ENCODE measurements at regions not wholly inside any gene's neighbourhood (a gene's known extent, or its start where the extent isn't known, plus 50 kb on each side); places are given as distances from the start of the nearest gene placed in this dataset.

DNA sequence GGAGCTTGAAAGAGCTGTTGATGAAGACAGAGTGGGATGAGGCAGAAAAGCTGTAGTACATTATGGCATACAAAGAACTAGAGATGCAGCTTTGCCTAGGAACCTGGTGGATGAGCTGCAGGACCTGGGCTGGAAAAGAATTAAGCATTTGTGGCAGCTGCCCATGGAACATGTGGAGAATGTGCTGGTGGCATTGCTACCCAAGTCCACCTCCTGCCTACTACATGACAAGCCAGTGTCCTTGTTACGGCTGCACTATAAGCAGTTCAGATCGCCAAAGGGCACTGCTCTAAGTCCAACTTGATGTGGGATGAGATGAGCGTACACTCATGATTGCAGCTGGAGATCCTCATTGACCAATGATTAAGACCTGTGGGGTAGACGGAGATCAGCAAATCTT lies 81.1 kb upstream of the ADPGK start:
- POLR2A ChIA-PET = no interaction called here
- H3K4me3 Mint-ChIP-seq (ENCODE audit: unreplicated experiment) = no peak overlapping the region
- BruUV-seq (replicated peaks) = no TSS peak
- H3K27me3 Mint-ChIP-seq (ENCODE audit: insufficient read depth, unreplicated experiment) = no peaks in the 10 kb centered on the region
- peaks cover 15% of the 10 kb centered on the region for H3K4me1 Mint-ChIP-seq (ENCODE audit: insufficient read depth, unreplicated experiment)
- H3K27ac Mint-ChIP-seq (ENCODE audit: low read depth, unreplicated experiment) = no peak overlapping the region
- H3K36me3 Mint-ChIP-seq (ENCODE audit: insufficient read depth, unreplicated experiment) = no peaks in the 10 kb centered on the region
- CTCF ChIA-PET = interaction anchor here (0.6 to 0.7 kb wide), 2 partner anchors 112 to 214 kb away, joined by 3 read pairs; no protein-coding TSS in a partner anchor
- peaks cover 7% of the 10 kb centered on the region for H3K9me3 Mint-ChIP-seq (ENCODE audit: unreplicated experiment)
- intact Hi-C loops (cut with micrococcal nuclease) = no loop called here
- TF ChIP-seq, protein P1, sequence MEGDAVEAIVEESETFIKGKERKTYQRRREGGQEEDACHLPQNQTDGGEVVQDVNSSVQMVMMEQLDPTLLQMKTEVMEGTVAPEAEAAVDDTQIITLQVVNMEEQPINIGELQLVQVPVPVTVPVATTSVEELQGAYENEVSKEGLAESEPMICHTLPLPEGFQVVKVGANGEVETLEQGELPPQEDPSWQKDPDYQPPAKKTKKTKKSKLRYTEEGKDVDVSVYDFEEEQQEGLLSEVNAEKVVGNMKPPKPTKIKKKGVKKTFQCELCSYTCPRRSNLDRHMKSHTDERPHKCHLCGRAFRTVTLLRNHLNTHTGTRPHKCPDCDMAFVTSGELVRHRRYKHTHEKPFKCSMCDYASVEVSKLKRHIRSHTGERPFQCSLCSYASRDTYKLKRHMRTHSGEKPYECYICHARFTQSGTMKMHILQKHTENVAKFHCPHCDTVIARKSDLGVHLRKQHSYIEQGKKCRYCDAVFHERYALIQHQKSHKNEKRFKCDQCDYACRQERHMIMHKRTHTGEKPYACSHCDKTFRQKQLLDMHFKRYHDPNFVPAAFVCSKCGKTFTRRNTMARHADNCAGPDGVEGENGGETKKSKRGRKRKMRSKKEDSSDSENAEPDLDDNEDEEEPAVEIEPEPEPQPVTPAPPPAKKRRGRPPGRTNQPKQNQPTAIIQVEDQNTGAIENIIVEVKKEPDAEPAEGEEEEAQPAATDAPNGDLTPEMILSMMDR (IDR thresholded peaks at IDR 0.05; ENCODE audit: unreplicated experiment) = no peak
- no peak for DNase-seq (ENCODE audit: unreplicated experiment)

DNA sequence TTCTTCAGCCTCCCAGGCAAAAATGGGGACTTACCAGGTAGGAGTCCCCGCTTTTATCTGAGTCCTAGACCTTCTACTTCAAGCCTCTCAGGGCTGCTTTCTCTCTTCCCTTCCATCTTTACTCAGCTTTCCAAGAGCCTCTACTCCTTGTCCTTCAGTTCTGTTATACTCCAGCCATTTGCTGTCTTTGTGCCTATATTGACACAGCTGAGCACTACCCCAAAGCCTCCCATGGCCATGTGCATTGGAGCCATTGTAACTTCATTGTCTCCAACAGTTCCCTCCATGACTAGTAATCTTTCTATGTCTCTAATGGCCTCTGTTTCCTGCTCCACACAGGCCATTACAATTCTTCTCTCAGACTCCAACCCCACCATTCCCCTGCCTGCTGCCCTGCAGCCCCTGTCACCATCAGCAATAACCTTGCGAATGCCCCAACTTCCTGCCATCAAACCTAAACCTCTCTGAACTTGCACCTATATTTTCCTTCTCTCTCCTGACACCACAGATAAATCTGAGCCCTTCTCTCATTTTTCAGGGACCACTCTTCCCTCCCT lies 77.9 kb upstream of the ADPGK start:
- H3K27ac Mint-ChIP-seq (ENCODE audit: low read depth, unreplicated experiment) = no peak overlapping the region
- no peaks in the 10 kb centered on the region for H3K36me3 Mint-ChIP-seq (ENCODE audit: insufficient read depth, unreplicated experiment)
- TF ChIP-seq, protein P1 (IDR thresholded peaks at IDR 0.05; ENCODE audit: unreplicated experiment) = no peak
- H3K4me3 Mint-ChIP-seq (ENCODE audit: unreplicated experiment) = no peak overlapping the region
- DNase-seq (ENCODE audit: unreplicated experiment) = no peak
- H3K9me3 Mint-ChIP-seq (ENCODE audit: unreplicated experiment) = peaks cover 7% of the 10 kb centered on the region
- intact Hi-C loops (cut with micrococcal nuclease) = no loop called here
- H3K4me1 Mint-ChIP-seq (ENCODE audit: insufficient read depth, unreplicated experiment) = peaks cover 12% of the 10 kb centered on the region
- ChIA-PET POLR2A (no interaction called here), CTCF (no interaction called here)
- BruUV-seq (replicated peaks) = no TSS peak
- H3K27me3 Mint-ChIP-seq (ENCODE audit: insufficient read depth, unreplicated experiment) = no peaks in the 10 kb centered on the region

DNA sequence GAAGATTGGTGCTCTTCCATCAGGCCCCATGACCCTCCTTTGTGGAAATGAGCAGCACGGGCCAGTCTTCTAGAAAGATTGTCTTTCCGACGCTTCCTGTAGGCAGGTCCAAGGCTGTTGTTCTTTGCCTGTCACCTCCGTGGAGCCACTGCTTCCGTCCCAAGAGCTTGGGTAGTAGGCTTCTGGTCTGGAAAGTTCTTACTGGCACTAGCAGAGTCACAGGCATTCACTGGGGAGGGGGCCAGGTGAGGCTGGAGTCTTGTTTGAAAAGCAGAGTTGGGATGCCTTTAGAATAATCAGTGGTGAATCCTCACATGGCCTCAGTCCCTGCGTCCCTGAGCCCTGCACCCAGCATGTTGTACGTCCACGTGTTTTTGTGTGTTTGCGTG lies 76.2 kb upstream of the ADPGK start:
- Mint-ChIP-seq H3K4me3 (ENCODE audit: unreplicated experiment) (no peak overlapping the region), H3K36me3 (ENCODE audit: insufficient read depth, unreplicated experiment) (no peaks in the 10 kb centered on the region), H3K9me3 (ENCODE audit: unreplicated experiment) (peaks cover 7% of the 10 kb centered on the region), H3K27me3 (ENCODE audit: insufficient read depth, unreplicated experiment) (peaks cover 13% of the 10 kb centered on the region), H3K4me1 (ENCODE audit: insufficient read depth, unreplicated experiment) (no peaks in the 10 kb centered on the region), H3K27ac (ENCODE audit: low read depth, unreplicated experiment) (no peak overlapping the region)
- no TSS peak for BruUV-seq (replicated peaks)
- TF ChIP-seq, protein P1 (IDR thresholded peaks at IDR 0.05; ENCODE audit: unreplicated experiment) = no peak
- ChIA-PET POLR2A (no interaction called here), CTCF (no interaction called here)
- no peak for DNase-seq (ENCODE audit: unreplicated experiment)
- intact Hi-C loops (cut with micrococcal nuclease) = no loop called here

DNA sequence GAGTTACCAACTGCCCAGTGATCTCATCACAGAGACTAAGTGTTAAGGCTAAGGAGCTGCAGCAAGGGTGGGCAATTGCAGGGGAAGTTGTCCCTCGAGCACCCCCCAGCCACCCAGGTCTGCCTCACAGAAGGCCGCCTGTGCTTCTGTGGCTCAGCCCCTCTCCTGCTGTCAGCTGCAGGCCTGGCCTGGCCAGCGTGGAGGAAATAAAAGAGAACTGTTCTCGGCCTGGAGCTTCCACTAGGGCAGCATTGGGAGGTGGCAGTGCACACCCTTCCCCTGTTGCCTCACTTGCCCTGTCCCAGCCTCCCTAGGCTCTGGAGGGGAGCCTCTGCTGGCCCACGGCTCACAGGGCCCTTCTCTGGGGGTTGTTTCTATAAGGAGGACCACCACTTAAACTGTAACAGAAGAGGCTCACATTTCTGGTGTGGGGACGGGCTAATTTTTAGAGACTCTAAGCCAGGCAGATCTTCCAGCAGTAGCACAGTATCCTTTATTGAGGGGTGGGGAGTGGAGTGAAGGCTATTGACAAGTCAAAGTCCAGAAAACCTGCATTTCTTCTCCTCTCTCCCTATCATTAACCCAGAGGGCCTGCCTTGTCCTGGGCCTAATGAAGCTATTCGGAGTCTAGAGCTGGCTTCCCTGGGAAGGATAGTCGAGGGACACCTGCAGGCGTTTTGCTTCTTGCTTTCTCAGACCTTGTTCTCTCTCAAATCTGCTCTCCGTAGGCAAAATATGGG lies 75.6 kb upstream of the ADPGK start:
- intact Hi-C loops (cut with micrococcal nuclease) = no loop called here
- no peak for DNase-seq (ENCODE audit: unreplicated experiment)
- Mint-ChIP-seq H3K27me3 (ENCODE audit: insufficient read depth, unreplicated experiment) (peaks cover 17% of the 10 kb centered on the region), H3K27ac (ENCODE audit: low read depth, unreplicated experiment) (no peak overlapping the region), H3K36me3 (ENCODE audit: insufficient read depth, unreplicated experiment) (no peaks in the 10 kb centered on the region), H3K4me1 (ENCODE audit: insufficient read depth, unreplicated experiment) (no peaks in the 10 kb centered on the region), H3K4me3 (ENCODE audit: unreplicated experiment) (no peak overlapping the region), H3K9me3 (ENCODE audit: unreplicated experiment) (peaks cover 7% of the 10 kb centered on the region)
- BruUV-seq (replicated peaks) = no TSS peak
- ChIA-PET CTCF (no interaction called here), POLR2A (no interaction called here)
- TF ChIP-seq, protein P1 (IDR thresholded peaks at IDR 0.05; ENCODE audit: unreplicated experiment) = no peak

Data from MCF 10A (cell line).